Stimulated activated CD4-positive, alpha-beta T cell treated with anti-CD3 and anti-CD28 coated beads, Interleukin-2, amount 100 ng/mL, for 4 hours (primary cell): ENCODE measurements at regions not wholly inside any gene's neighbourhood (a gene's known extent, or its start where the extent isn't known, plus 50 kb on each side); places are given as distances from the start of the nearest gene placed in this dataset.

Experiments used
- DNase-seq: peaks from one replicate; pipeline ENCODE4 v3.0.0-alpha.2; 2020; ENCODE audit warnings: low read depth

GRCh38 chr1:30479575-30479974 is 243.8 kb downstream of the MATN1 start:
- no peak for DNase-seq

GRCh38 chr1:30478799-30479563 is 244.4 kb downstream of the MATN1 start:
- no peak for DNase-seq

GRCh38 chr1:30478283-30478682 is 245.1 kb downstream of the MATN1 start:
- no peak for DNase-seq

GRCh38 chr1:30477588-30477987 is 245.8 kb downstream of the MATN1 start:
- no peak for DNase-seq

- no peak for DNase-seq
Observed at GRCh38 chr1:30476911-30477459, 246.4 kb downstream of the MATN1 start.

- no peak for DNase-seq
Observed at GRCh38 chr1:30476476-30476875, 246.9 kb downstream of the MATN1 start.

GRCh38 chr1:30475966-30476365 is 247.4 kb downstream of the MATN1 start:
- no peak for DNase-seq

- DNase-seq: no peak
Observed at GRCh38 chr1:30475201-30475600, 248.2 kb downstream of the MATN1 start.

- no peak for DNase-seq
Observed at GRCh38 chr1:30474818-30475200, 248.6 kb downstream of the MATN1 start.

GRCh38 chr1:30473922-30474817 is 249.2 kb downstream of the MATN1 start:
- no peak for DNase-seq

GRCh38 chr1:30472526-30472925 is 250.9 kb downstream of the MATN1 start:
- DNase-seq: no peak

- no peak for DNase-seq
Observed at GRCh38 chr1:30472009-30472408, 251.4 kb downstream of the MATN1 start.

GRCh38 chr1:30471307-30471706 is 252.1 kb downstream of the MATN1 start:
- DNase-seq: no peak

- no peak for DNase-seq
Observed at GRCh38 chr1:30469426-30469825, 254.0 kb downstream of the MATN1 start.

- no peak for DNase-seq
Observed at GRCh38 chr1:30467101-30467500, 256.3 kb downstream of the MATN1 start.

- no peak for DNase-seq
Observed at GRCh38 chr1:30466610-30467009, 256.8 kb downstream of the MATN1 start.

GRCh38 chr1:30466026-30466425 is 257.4 kb downstream of the MATN1 start:
- no peak for DNase-seq

- no peak for DNase-seq
Observed at GRCh38 chr1:30465096-30465495, 258.3 kb downstream of the MATN1 start.

GRCh38 chr1:30464187-30464617 is 259.2 kb downstream of the MATN1 start:
- no peak for DNase-seq

- DNase-seq: no peak
Observed at GRCh38 chr1:30462826-30463425, 260.5 kb downstream of the MATN1 start.

GRCh38 chr1:30462166-30462565 is 261.2 kb downstream of the MATN1 start:
- no peak for DNase-seq

- DNase-seq: no peak
Observed at GRCh38 chr1:30461640-30462039, 261.7 kb downstream of the MATN1 start.

GRCh38 chr1:30460661-30461060 is 262.7 kb downstream of the MATN1 start:
- no peak for DNase-seq
